ENCODE measurements at regions not wholly inside any gene's neighbourhood (a gene's known extent, or its start where the extent isn't known, plus 50 kb on each side); places are given as distances from the start of the nearest gene placed in this dataset.

DNA sequence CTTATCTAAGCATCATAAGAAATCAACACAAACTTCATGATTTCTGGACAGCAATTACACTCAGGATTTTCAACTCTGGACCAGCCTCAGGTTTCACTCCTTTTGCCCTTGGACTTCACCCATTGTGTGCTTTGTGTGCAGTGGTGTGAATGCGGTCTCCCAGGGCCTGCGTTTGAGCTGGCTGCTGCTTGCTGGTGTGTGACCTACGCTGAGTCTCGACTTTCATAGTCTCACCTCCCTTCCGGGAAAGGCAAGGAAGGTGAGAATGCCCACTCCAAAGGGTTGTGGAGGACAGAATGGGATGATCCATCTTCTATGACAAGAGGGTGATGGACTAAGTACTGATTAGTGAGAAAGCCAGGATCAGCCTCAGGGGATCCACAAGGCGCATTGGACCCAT lies 228.8 kb downstream of the C12orf75 start:
- Histone ChIP-seq H2AFZ (ENCODE audit: low read depth, low read length, severe bottlenecking) (no peak overlapping the region), H3K4me3 (ENCODE audit: insufficient read depth, low read length, poor library complexity, severe bottlenecking) (no peak overlapping the region), H3K4me2 (ENCODE audit: low read depth, low read length, poor library complexity, severe bottlenecking) (no peak overlapping the region), H3F3A (ENCODE audit: insufficient read depth) (no peaks in the 10 kb centered on the region), H3K9ac (ENCODE audit: low read length) (no peak overlapping the region), H3K27ac (ENCODE audit: low read depth, low read length) (no peak overlapping the region), H3K36me3 (ENCODE audit: low read length) (no peaks in the 10 kb centered on the region), H3K79me2 (ENCODE audit: insufficient read depth, low read length) (no peaks in the 10 kb centered on the region), H3K9me2 (replicated peaks; ENCODE audit: insufficient read depth, low read length) (no peaks in the 10 kb centered on the region), H3K27me3 (ENCODE audit: low read length) (no peaks in the 10 kb centered on the region), H4K20me1 (ENCODE audit: low read depth, low read length) (no peaks in the 10 kb centered on the region), H3K9me3 (ENCODE audit: insufficient read depth, low read length) (no peaks in the 10 kb centered on the region)
- TF ChIP-seq, protein P1, sequence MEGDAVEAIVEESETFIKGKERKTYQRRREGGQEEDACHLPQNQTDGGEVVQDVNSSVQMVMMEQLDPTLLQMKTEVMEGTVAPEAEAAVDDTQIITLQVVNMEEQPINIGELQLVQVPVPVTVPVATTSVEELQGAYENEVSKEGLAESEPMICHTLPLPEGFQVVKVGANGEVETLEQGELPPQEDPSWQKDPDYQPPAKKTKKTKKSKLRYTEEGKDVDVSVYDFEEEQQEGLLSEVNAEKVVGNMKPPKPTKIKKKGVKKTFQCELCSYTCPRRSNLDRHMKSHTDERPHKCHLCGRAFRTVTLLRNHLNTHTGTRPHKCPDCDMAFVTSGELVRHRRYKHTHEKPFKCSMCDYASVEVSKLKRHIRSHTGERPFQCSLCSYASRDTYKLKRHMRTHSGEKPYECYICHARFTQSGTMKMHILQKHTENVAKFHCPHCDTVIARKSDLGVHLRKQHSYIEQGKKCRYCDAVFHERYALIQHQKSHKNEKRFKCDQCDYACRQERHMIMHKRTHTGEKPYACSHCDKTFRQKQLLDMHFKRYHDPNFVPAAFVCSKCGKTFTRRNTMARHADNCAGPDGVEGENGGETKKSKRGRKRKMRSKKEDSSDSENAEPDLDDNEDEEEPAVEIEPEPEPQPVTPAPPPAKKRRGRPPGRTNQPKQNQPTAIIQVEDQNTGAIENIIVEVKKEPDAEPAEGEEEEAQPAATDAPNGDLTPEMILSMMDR (IDR thresholded peaks at IDR 0.05; ENCODE audit: insufficient read depth, low read length, poor library complexity, severe bottlenecking), result no peak
- no peak for TF ChIP-seq EZH2phosphoT487 (conservative IDR thresholded peaks at IDR 0.05; ENCODE audit: low read length)

DNA sequence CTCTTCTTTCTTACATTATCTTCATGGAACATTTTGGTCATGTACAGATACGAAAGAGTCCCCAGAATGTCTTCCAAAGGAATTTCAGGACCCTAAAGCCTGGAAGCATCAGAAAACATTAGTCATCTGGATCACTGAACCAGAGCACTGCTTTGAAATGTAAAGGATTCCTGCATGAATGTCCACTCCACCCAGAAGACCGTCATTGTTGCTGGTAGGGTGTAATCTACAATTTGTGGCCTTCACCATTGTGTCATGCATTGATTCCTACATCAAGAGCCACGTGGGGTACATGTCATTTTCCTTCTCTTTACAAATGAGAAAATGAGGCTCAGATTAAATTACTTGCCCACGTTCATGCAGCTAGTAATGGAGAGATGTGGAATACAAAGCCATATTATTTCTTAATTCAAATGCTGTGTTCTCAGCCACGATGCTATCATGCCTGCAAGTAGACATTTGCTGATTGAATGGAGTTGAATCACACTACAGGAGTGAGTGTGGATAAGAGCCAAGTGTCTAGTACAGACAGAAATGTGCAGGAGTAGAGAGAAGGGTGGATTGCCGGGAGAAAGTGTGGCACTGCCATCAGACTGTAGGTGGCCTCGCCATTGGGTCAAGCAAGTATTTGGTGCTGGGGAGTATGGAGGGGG lies 231.2 kb downstream of the C12orf75 start:
- Histone ChIP-seq H2AFZ (ENCODE audit: low read depth, low read length, severe bottlenecking) (no peak overlapping the region), H3K36me3 (ENCODE audit: low read length) (no peaks in the 10 kb centered on the region), H3K4me3 (ENCODE audit: insufficient read depth, low read length, poor library complexity, severe bottlenecking) (no peak overlapping the region), H3K27ac (ENCODE audit: low read depth, low read length) (no peak overlapping the region), H3K9ac (ENCODE audit: low read length) (no peak overlapping the region), H3K9me2 (replicated peaks; ENCODE audit: insufficient read depth, low read length) (no peaks in the 10 kb centered on the region), H3K79me2 (ENCODE audit: insufficient read depth, low read length) (no peaks in the 10 kb centered on the region), H3K4me2 (ENCODE audit: low read depth, low read length, poor library complexity, severe bottlenecking) (no peak overlapping the region), H3K9me3 (ENCODE audit: insufficient read depth, low read length) (no peaks in the 10 kb centered on the region), H3F3A (ENCODE audit: insufficient read depth) (no peaks in the 10 kb centered on the region), H3K27me3 (ENCODE audit: low read length) (no peaks in the 10 kb centered on the region), H4K20me1 (ENCODE audit: low read depth, low read length) (no peaks in the 10 kb centered on the region)
- no peak for TF ChIP-seq EZH2phosphoT487 (conservative IDR thresholded peaks at IDR 0.05; ENCODE audit: low read length)
- TF ChIP-seq, protein P1 (IDR thresholded peaks at IDR 0.05; ENCODE audit: insufficient read depth, low read length, poor library complexity, severe bottlenecking), result no peak

DNA sequence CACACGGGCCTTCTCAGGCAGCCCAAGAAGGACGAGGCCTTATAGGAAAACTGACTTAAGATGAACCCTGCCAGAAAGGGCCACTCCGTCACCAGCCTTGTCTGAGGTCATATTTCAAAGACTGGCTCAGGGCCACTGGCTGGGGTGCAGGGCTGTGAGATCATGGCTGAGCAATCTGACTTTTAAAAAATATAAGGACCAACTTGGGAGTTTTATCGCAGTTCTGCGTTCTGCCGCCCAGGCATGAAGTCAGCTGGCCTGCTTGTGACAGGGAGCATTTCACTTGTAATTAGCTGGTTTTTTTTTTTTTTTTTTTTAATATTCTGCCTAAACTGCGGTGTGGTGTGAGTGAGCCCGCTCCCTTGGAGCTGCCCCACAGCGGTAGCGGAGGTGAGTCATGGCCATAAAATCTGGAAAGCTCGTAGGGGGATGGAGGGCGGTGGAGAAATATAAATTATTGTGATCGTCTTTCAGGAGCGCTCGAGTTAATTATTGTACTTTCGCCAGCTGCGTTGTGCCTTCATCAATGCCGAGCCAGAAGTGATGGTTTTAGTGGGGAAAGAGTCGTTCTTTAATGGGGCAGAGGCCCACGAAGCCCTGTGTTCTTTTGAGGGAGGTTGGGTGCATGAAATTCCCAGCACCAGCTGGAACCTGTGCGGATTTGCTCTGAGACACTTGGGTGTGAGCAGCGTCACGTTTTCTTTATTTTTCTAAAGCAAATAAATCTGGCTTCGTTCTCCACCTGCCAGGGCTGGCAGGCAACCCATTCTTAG lies 231.9 kb downstream of the C12orf75 start:
- H3K9ac ChIP-seq (ENCODE audit: low read length), result no peak overlapping the region
- H3K36me3 ChIP-seq (ENCODE audit: low read length), result no peaks in the 10 kb centered on the region
- H3K79me2 ChIP-seq (ENCODE audit: insufficient read depth, low read length), result no peaks in the 10 kb centered on the region
- no peak overlapping the region for H3K27ac ChIP-seq (ENCODE audit: low read depth, low read length)
- no peaks in the 10 kb centered on the region for H3K9me2 ChIP-seq (replicated peaks; ENCODE audit: insufficient read depth, low read length)
- H2AFZ ChIP-seq (ENCODE audit: low read depth, low read length, severe bottlenecking), result no peak overlapping the region
- no peaks in the 10 kb centered on the region for H3K9me3 ChIP-seq (ENCODE audit: insufficient read depth, low read length)
- H3K27me3 ChIP-seq (ENCODE audit: low read length), result no peaks in the 10 kb centered on the region
- no peak overlapping the region for H3K4me2 ChIP-seq (ENCODE audit: low read depth, low read length, poor library complexity, severe bottlenecking)
- TF ChIP-seq EZH2phosphoT487 (conservative IDR thresholded peaks at IDR 0.05; ENCODE audit: low read length), result no peak
- TF ChIP-seq, protein P1 (IDR thresholded peaks at IDR 0.05; ENCODE audit: insufficient read depth, low read length, poor library complexity, severe bottlenecking), result no peak
- H3F3A ChIP-seq (ENCODE audit: insufficient read depth), result no peaks in the 10 kb centered on the region
- H3K4me3 ChIP-seq (ENCODE audit: insufficient read depth, low read length, poor library complexity, severe bottlenecking), result no peak overlapping the region
- H4K20me1 ChIP-seq (ENCODE audit: low read depth, low read length), result no peaks in the 10 kb centered on the region
